ENCODE measurements at regions not wholly inside any gene's neighbourhood (a gene's known extent, or its start where the extent isn't known, plus 50 kb on each side); places are given as distances from the start of the nearest gene placed in this dataset.

DNA sequence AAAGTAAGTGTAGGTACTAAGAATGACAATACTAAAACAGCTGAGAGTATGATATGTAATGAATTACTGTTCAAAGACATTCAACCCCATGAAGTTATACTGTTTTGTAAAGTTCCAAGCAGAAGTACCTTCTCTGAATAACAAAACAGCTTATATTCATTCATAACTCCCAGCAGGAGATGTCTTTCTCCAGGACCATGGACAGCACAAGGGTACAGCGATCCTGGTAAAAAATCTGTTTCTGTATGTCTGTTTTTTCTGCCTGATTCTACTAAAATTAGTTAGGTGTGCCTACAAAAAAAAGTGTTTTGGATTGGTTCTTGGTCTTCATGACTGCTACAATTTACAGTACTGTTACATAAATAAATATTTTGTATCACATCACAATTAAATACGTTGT is 172.5 kb upstream of the SLITRK5 start:
- TF ChIP-seq POLR2AphosphoS5 (IDR thresholded peaks at IDR 0.05; ENCODE audit: low read depth, low read length) (no peak), TAF1 (IDR thresholded peaks at IDR 0.05; ENCODE audit: borderline replicate concordance, insufficient read depth, low read length) (no peak)
- TF ChIP-seq, protein P1, sequence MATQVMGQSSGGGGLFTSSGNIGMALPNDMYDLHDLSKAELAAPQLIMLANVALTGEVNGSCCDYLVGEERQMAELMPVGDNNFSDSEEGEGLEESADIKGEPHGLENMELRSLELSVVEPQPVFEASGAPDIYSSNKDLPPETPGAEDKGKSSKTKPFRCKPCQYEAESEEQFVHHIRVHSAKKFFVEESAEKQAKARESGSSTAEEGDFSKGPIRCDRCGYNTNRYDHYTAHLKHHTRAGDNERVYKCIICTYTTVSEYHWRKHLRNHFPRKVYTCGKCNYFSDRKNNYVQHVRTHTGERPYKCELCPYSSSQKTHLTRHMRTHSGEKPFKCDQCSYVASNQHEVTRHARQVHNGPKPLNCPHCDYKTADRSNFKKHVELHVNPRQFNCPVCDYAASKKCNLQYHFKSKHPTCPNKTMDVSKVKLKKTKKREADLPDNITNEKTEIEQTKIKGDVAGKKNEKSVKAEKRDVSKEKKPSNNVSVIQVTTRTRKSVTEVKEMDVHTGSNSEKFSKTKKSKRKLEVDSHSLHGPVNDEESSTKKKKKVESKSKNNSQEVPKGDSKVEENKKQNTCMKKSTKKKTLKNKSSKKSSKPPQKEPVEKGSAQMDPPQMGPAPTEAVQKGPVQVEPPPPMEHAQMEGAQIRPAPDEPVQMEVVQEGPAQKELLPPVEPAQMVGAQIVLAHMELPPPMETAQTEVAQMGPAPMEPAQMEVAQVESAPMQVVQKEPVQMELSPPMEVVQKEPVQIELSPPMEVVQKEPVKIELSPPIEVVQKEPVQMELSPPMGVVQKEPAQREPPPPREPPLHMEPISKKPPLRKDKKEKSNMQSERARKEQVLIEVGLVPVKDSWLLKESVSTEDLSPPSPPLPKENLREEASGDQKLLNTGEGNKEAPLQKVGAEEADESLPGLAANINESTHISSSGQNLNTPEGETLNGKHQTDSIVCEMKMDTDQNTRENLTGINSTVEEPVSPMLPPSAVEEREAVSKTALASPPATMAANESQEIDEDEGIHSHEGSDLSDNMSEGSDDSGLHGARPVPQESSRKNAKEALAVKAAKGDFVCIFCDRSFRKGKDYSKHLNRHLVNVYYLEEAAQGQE (IDR thresholded peaks at IDR 0.05; ENCODE audit: insufficient read depth in 1 of 2, low read depth in 2 of 2, low read length in 2 of 2): peak; percentile 74 to 93
